ENCODE measurements at regions not wholly inside any gene's neighbourhood (a gene's known extent, or its start where the extent isn't known, plus 50 kb on each side); places are given as distances from the start of the nearest gene placed in this dataset.

DNA sequence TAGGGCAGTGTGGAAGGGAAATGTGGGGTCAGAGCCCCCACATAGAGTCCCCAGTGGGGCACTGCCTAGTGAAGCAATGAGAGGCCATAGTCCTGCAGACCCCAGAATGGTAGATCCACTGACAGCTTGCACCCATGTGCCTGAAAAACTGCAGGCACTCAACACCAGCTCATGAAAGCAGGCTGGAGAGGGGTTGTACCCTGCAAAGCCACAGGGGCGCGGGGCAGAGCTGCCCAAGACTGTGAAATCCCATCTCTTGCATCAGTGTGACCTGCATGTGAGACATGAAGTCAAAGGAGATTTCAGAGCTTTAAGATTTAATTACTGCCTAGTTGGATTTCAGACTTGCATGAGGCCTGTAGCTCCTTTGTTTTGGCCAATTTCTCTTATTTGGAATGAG lies 224.0 kb downstream of the TXNL1 start:
- no peak overlapping the region for H3K4me2 ChIP-seq (ENCODE audit: insufficient read depth, insufficient read length, low read length)
- no peak overlapping the region for H3K23ac ChIP-seq (ENCODE audit: insufficient read length, low read depth, low read length)
- no peak overlapping the region for H4K8ac ChIP-seq (replicated peaks; ENCODE audit: insufficient read length, low read depth, low read length)
- H4K91ac ChIP-seq (ENCODE audit: insufficient read length, low read depth, low read length): no peak overlapping the region
- H3K9me3 Mint-ChIP-seq: peaks cover 44 to 47% of the 10 kb centered on the region in 2 experiments
- H3K23me2 ChIP-seq (ENCODE audit: insufficient read length, low read depth, low read length, poor library complexity, severe bottlenecking): no peaks in the 10 kb centered on the region
- no peak overlapping the region for H4K5ac ChIP-seq (ENCODE audit: insufficient read length, low read depth, low read length)
- no peak overlapping the region for H3K27ac Mint-ChIP-seq
- no peaks in the 10 kb centered on the region for H3K27me3 ChIP-seq (ENCODE audit: insufficient read depth, low read length)
- H3K4me1 Mint-ChIP-seq: peaks cover 27 to 32% of the 10 kb centered on the region in 2 experiments
- no peak overlapping the region for H3K9ac ChIP-seq (ENCODE audit: extremely low read depth, insufficient read length, low read length)
- no peaks in the 10 kb centered on the region for H3K79me1 ChIP-seq (ENCODE audit: insufficient read depth, low read depth, low read length, poor library complexity, severe bottlenecking)
- H3K56ac ChIP-seq (ENCODE audit: insufficient read length, low read depth, low read length): no peak overlapping the region
- H3K4ac ChIP-seq (ENCODE audit: low read depth, low read length): no peak overlapping the region
- H2BK15ac ChIP-seq (ENCODE audit: low read depth, low read length): no peak overlapping the region
- no peak overlapping the region for H3T11ph ChIP-seq (ENCODE audit: low read length)
- H3K79me2 ChIP-seq (ENCODE audit: insufficient read depth, low read length): no peaks in the 10 kb centered on the region
- no CpG with 5 or more reads among the region's 2 CpGs for WGBS (ENCODE audit: extremely low coverage, insufficient read length, low lambda C conversion rate)
- peaks cover 23 to 57% (median 39%) of the 10 kb centered on the region in 3 experiments for H3K36me3 Mint-ChIP-seq (ENCODE audit: insufficient read depth in 1 of 3, low read depth in 3 of 3)
- H2BK120ac ChIP-seq (ENCODE audit: low read depth, low read length, poor library complexity, severe bottlenecking): no peak overlapping the region
- H2BK5ac ChIP-seq (ENCODE audit: insufficient read length, low read length): no peak overlapping the region
- H3K18ac ChIP-seq (ENCODE audit: insufficient read length, low read depth, low read length): no peak overlapping the region
- H2AFZ ChIP-seq (ENCODE audit: low read length): no peak overlapping the region
- no peak for DNase-seq
- no peak overlapping the region for H2AK5ac ChIP-seq (ENCODE audit: insufficient read length, low read length)
- no peak overlapping the region for H3K14ac ChIP-seq (ENCODE audit: insufficient read depth, low read length)
- peaks cover 7% of the 10 kb centered on the region for H3K27me3 Mint-ChIP-seq (ENCODE audit: low read depth)
- no peaks in the 10 kb centered on the region for H3K4me1 ChIP-seq (ENCODE audit: insufficient read depth, low read length)
- H3K27ac ChIP-seq (ENCODE audit: insufficient read length, low read depth, low read length): no peak overlapping the region
- H2BK20ac ChIP-seq (ENCODE audit: low read depth, low read length, poor library complexity, severe bottlenecking): no peak overlapping the region
- H4K20me1 ChIP-seq (ENCODE audit: control insufficient read depth, insufficient read depth, insufficient read length): no peaks in the 10 kb centered on the region
- TF ChIP-seq, protein P1, sequence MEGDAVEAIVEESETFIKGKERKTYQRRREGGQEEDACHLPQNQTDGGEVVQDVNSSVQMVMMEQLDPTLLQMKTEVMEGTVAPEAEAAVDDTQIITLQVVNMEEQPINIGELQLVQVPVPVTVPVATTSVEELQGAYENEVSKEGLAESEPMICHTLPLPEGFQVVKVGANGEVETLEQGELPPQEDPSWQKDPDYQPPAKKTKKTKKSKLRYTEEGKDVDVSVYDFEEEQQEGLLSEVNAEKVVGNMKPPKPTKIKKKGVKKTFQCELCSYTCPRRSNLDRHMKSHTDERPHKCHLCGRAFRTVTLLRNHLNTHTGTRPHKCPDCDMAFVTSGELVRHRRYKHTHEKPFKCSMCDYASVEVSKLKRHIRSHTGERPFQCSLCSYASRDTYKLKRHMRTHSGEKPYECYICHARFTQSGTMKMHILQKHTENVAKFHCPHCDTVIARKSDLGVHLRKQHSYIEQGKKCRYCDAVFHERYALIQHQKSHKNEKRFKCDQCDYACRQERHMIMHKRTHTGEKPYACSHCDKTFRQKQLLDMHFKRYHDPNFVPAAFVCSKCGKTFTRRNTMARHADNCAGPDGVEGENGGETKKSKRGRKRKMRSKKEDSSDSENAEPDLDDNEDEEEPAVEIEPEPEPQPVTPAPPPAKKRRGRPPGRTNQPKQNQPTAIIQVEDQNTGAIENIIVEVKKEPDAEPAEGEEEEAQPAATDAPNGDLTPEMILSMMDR (conservative IDR thresholded peaks at IDR 0.05): 0 out of 3 replicates have a peak, but pooled peaks have one; percentile 9
- no peak overlapping the region for H2BK12ac ChIP-seq (ENCODE audit: insufficient read length, low read depth, low read length)
- peaks cover 8% of the 10 kb centered on the region for H3K9me3 ChIP-seq (ENCODE audit: control insufficient read depth, low read depth, low read length)
- H3K4me3 Mint-ChIP-seq: no peak overlapping the region
